Upper lobe of right lung (tissue), 1 donor: ENCODE measurements at regions not wholly inside any gene's neighbourhood (a gene's known extent, or its start where the extent isn't known, plus 50 kb on each side); places are given as distances from the start of the nearest gene placed in this dataset.

Experiments used
- ATAC-seq: fragments of 200-7000 bp; cut with Tn5 transposase; one replicate; pipeline ENCODE4 v1.9.1; 2020; ENCODE audit warnings: mild to moderate bottlenecking, moderate library complexity
- DNase-seq: peaks from one replicate; pipeline ENCODE4 v3.0.0-alpha.2; 2020
- H3K27ac ChIP-seq: fragments of 200-600 bp; one replicate; pipeline ENCODE4 v1.8.0; 2022
- H3K27me3 ChIP-seq: fragments of 200-600 bp; one replicate; pipeline ENCODE4 v1.8.0; 2022; ENCODE audit warnings: mild to moderate bottlenecking
- H3K36me3 ChIP-seq: fragments of 200-600 bp; one replicate; pipeline ENCODE4 v1.8.0; 2022
- H3K4me1 ChIP-seq: fragments of 200-600 bp; one replicate; pipeline ENCODE4 v1.8.0; 2022
- H3K4me3 ChIP-seq: fragments of 200-600 bp; one replicate; pipeline ENCODE4 v1.8.0; 2022; ENCODE audit warnings: mild to moderate bottlenecking
- H3K9me3 ChIP-seq: fragments of 200-600 bp; one replicate; pipeline ENCODE4 v1.8.0; 2022
- CTCF ChIP-seq: fragments of 200-600 bp; IDR thresholded peaks from one replicate; pipeline ENCODE4 v1.8.0; 2022; ENCODE audit warnings: antibody characterized with exemption
- intact Hi-C: fragments of 100-400 bp; cut with DNase I; formaldehyde crosslinking; loops from one replicate; pipeline ENCODE4 v1.11.0; 2022
- donor health status: DM: no; HTN: yes; CAD: no; lungs with severe emphysema.

- H3K36me3 ChIP-seq: no peaks in the 10 kb centered on the region
- no peaks in the 10 kb centered on the region for H3K9me3 ChIP-seq
- DNase-seq: no peak
- no peak overlapping the region for H3K27ac ChIP-seq
- intact Hi-C loops: no loop called here
- ATAC-seq: peak; percentile 40
- H3K4me1 ChIP-seq: peaks cover 8% of the 10 kb centered on the region
- no peak overlapping the region for H3K4me3 ChIP-seq
- no peak for TF ChIP-seq CTCF
- H3K27me3 ChIP-seq: no peaks in the 10 kb centered on the region
Measured at GRCh38 chr3:72298201-72299152, 513.5 kb upstream of the PROK2 start.

GRCh38 chr3:72297481-72297880 lies 512.5 kb upstream of the PROK2 start:
- no peak for DNase-seq

GRCh38 chr3:72296477-72297111 lies 511.6 kb upstream of the PROK2 start:
- ATAC-seq (no peak), DNase-seq (no peak)
- Histone ChIP-seq H3K4me3 (no peak overlapping the region), H3K27me3 (no peaks in the 10 kb centered on the region), H3K36me3 (no peaks in the 10 kb centered on the region), H3K27ac (no peak overlapping the region), H3K4me1 (peaks cover 8% of the 10 kb centered on the region), H3K9me3 (no peaks in the 10 kb centered on the region)
- TF ChIP-seq CTCF: no peak
- intact Hi-C loops: no loop called here

More at GRCh38 chr3:72297481-72297880, 512.5 kb upstream of the PROK2 start:
- intact Hi-C loops: no loop called here
- Histone ChIP-seq H3K9me3 (no peaks in the 10 kb centered on the region), H3K27me3 (no peaks in the 10 kb centered on the region), H3K27ac (no peak overlapping the region), H3K36me3 (no peaks in the 10 kb centered on the region), H3K4me1 (peaks cover 8% of the 10 kb centered on the region), H3K4me3 (no peak overlapping the region)
- ATAC-seq: no peak
- TF ChIP-seq CTCF: no peak

GRCh38 chr3:72295962-72296450 lies 511.1 kb upstream of the PROK2 start:
- Histone ChIP-seq H3K36me3 (no peaks in the 10 kb centered on the region), H3K4me3 (no peak overlapping the region), H3K9me3 (no peaks in the 10 kb centered on the region), H3K27ac (no peak overlapping the region), H3K27me3 (no peaks in the 10 kb centered on the region), H3K4me1 (peaks cover 8% of the 10 kb centered on the region)
- TF ChIP-seq CTCF: no peak
- ATAC-seq: no peak
- DNase-seq: no peak
- intact Hi-C loops: no loop called here

- no peak for TF ChIP-seq CTCF
- no peak overlapping the region for H3K4me3 ChIP-seq
- H3K36me3 ChIP-seq: no peaks in the 10 kb centered on the region
- no peaks in the 10 kb centered on the region for H3K27me3 ChIP-seq
- no peak for DNase-seq
- H3K4me1 ChIP-seq: peaks cover 8% of the 10 kb centered on the region
- H3K27ac ChIP-seq: no peak overlapping the region
- H3K9me3 ChIP-seq: no peaks in the 10 kb centered on the region
- intact Hi-C loops: no loop called here
- no peak for ATAC-seq
Measured at GRCh38 chr3:72295276-72295961, 510.5 kb upstream of the PROK2 start.
